Upper lobe of right lung (tissue), 1 donor: ENCODE measurements at regions not wholly inside any gene's neighbourhood (a gene's known extent, or its start where the extent isn't known, plus 50 kb on each side); places are given as distances from the start of the nearest gene placed in this dataset.

ENCODE experiments used
- ATAC-seq: fragments of 200-7000 bp; cut with Tn5 transposase; one replicate; pipeline ENCODE4 v1.9.1; 2020; ENCODE audit warnings: mild to moderate bottlenecking, moderate library complexity
- DNase-seq: peaks from one replicate; pipeline ENCODE4 v3.0.0-alpha.2; 2020
- H3K27ac ChIP-seq: fragments of 200-600 bp; one replicate; pipeline ENCODE4 v1.8.0; 2022
- H3K27me3 ChIP-seq: fragments of 200-600 bp; one replicate; pipeline ENCODE4 v1.8.0; 2022; ENCODE audit warnings: mild to moderate bottlenecking
- H3K36me3 ChIP-seq: fragments of 200-600 bp; one replicate; pipeline ENCODE4 v1.8.0; 2022
- H3K4me1 ChIP-seq: fragments of 200-600 bp; one replicate; pipeline ENCODE4 v1.8.0; 2022
- H3K4me3 ChIP-seq: fragments of 200-600 bp; one replicate; pipeline ENCODE4 v1.8.0; 2022; ENCODE audit warnings: mild to moderate bottlenecking
- H3K9me3 ChIP-seq: fragments of 200-600 bp; one replicate; pipeline ENCODE4 v1.8.0; 2022
- CTCF ChIP-seq: fragments of 200-600 bp; IDR thresholded peaks from one replicate; pipeline ENCODE4 v1.8.0; 2022; ENCODE audit warnings: antibody characterized with exemption
- intact Hi-C: fragments of 100-400 bp; cut with DNase I; formaldehyde crosslinking; loops from one replicate; pipeline ENCODE4 v1.11.0; 2022
- donor health status: DM: no; HTN: yes; CAD: no; lungs with severe emphysema.

DNA sequence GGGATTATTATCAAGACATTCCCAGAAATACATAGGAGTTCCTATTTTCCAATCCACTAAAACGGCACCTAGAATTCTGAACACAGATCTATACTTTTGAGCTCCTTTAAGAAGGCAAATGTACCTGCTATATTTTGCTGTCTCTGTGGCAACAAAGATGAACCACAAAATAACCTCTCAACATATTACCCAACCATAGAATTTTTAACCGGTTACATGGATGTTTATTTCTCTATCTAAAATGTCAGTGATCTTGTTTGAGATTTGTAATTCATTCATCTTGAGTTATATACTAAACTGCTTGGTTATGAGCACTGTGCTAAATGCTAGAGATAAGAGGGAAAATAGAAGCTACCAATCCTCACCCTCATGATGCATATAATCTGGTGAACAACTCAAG is 117.5 kb upstream of the HMGCLL1 start:
- Histone ChIP-seq H3K4me3 (no peak overlapping the region), H3K4me1 (no peaks in the 10 kb centered on the region), H3K27ac (no peak overlapping the region), H3K36me3 (no peaks in the 10 kb centered on the region), H3K9me3 (no peaks in the 10 kb centered on the region), H3K27me3 (no peaks in the 10 kb centered on the region)
- ATAC-seq, result no peak
- TF ChIP-seq CTCF, result no peak
- intact Hi-C loops, result no loop called here
- no peak for DNase-seq

DNA sequence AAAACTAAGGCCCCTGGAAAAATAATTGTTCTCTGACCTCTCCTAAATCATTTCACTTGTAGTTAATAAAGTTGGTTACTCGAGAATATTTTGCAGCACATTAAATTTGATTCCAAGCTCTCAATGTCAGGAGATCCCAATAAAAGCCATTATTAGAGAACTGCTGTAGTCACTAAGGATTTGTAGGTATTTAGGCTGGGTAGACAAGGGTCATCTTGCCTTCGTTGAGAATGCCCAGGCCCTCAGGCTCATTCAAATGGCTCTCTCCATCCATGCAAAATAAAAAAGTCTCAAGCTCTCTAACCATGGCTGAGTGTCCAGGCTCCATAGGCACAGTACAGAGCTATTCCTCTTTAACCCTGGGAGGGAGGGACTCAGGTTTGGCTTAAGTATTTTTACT is 117.0 kb upstream of the HMGCLL1 start:
- no peak overlapping the region for H3K4me3 ChIP-seq
- intact Hi-C loops, result no loop called here
- H3K4me1 ChIP-seq, result no peaks in the 10 kb centered on the region

GRCh38 chr6:55694759-55695158 is 115.8 kb upstream of the HMGCLL1 start:
- no peaks in the 10 kb centered on the region for H3K4me1 ChIP-seq
- no peak overlapping the region for H3K27ac ChIP-seq
- no peaks in the 10 kb centered on the region for H3K36me3 ChIP-seq
- no peaks in the 10 kb centered on the region for H3K27me3 ChIP-seq
- TF ChIP-seq CTCF, result no peak
- no peaks in the 10 kb centered on the region for H3K9me3 ChIP-seq
- H3K4me3 ChIP-seq, result no peak overlapping the region
- DNase-seq (no peak), ATAC-seq (no peak)
- intact Hi-C loops, result no loop called here

More for the DNA sequence above, 117.0 kb upstream of the HMGCLL1 start:
- Histone ChIP-seq H3K27ac (no peak overlapping the region), H3K36me3 (no peaks in the 10 kb centered on the region), H3K9me3 (no peaks in the 10 kb centered on the region), H3K27me3 (no peaks in the 10 kb centered on the region)
- ATAC-seq (no peak), DNase-seq (no peak)
- no peak for TF ChIP-seq CTCF

DNA sequence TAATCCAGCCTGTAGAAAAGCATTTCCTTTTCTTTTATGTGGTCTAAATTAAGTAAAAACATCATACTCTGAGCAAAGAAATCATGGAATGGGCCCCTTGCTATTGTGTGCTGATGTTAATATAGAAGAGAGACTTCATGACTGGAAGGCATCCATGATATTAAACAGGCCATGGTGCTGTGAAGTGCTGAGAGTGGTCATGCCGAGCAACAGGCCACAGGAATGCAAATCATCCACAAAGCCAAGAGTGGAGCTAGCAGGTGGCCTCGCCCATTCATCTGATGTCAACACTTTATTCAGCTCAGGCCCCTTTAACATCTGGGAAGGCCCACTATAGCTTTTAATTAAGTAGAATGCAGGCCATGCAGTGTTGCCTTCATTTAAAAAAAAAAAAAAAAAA is 115.2 kb upstream of the HMGCLL1 start:
- ATAC-seq (peak; percentile 74), DNase-seq (no peak)
- no peak overlapping the region for H3K4me3 ChIP-seq
- no peaks in the 10 kb centered on the region for H3K36me3 ChIP-seq
- H3K27me3 ChIP-seq, result no peaks in the 10 kb centered on the region
- H3K9me3 ChIP-seq, result no peaks in the 10 kb centered on the region
- H3K4me1 ChIP-seq, result no peaks in the 10 kb centered on the region
- no peak for TF ChIP-seq CTCF
- intact Hi-C loops, result no loop called here
- no peak overlapping the region for H3K27ac ChIP-seq

DNA sequence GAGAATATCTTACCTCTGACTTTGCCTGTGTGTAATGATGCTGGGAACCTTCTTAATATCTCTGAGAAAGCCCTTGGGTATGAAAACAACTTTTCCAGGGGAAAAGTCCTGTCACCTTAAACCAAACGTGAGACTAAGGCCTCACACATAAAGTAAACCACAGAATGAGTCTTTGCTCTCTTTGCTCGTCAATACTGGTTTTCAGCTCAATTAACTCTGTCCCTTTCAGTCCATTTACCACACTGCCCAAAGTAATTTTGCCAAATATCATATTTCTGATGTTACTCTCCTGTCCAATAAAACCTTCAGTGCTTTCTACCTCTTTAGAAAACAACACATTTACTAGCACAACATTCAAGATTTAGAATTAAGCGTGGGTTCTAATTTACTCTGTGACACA is 100.5 kb upstream of the HMGCLL1 start:
- Histone ChIP-seq H3K4me1 (no peaks in the 10 kb centered on the region), H3K36me3 (no peaks in the 10 kb centered on the region), H3K27ac (peak overlapping the region; percentile 20), H3K4me3 (no peak overlapping the region), H3K9me3 (no peaks in the 10 kb centered on the region), H3K27me3 (no peaks in the 10 kb centered on the region)
- DNase-seq, result no peak
- ATAC-seq, result no peak
- intact Hi-C loops, result no loop called here
- TF ChIP-seq CTCF, result no peak
